IPS-18c (cell line): ENCODE measurements at regions not wholly inside any gene's neighbourhood (a gene's known extent, or its start where the extent isn't known, plus 50 kb on each side); places are given as distances from the start of the nearest gene placed in this dataset.

ENCODE experiments used
- H3K4me3 ChIP-seq: 2 replicates; pipeline ENCODE4 v1.7.0; 2013; ENCODE audit warnings: low read depth, mild to moderate bottlenecking, low read length, moderate library complexity; ENCODE audit not compliant: insufficient read depth
- H3K9me3 ChIP-seq: one replicate; pipeline ENCODE4 v1.6.1; 2013; ENCODE audit warnings: mild to moderate bottlenecking, low read length, moderate library complexity; ENCODE audit not compliant: control insufficient read depth, insufficient read depth

DNA sequence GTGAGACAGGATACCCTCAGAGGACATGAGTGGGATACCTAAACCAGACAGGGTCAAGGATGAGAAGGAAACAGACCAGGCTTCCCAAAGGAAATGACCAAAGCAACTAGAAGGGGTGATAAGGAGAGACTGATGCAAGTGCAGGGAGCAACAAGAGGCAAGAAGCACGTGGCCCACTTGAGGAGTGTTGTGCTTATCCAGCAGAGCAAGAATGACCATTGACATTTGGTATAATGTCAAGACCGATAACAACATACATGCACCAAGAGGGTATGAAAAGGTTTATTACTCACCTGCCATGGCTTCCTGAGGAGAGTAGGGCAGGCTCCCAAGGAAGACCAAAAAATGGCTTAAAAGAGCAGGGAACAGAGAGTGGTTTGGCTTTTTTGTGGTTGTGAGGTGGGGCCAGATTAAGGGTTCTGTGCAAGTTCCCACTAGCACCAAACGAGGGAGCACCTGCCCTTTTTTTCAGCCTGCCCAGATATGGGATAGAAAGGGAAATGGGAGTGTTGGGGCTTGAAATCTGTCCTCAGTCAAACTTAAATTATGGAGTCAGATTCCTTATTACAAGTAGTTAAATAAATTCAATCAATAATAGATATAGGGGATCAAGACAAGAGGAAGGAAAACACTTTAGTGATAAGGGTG lies 513.6 kb downstream of the RASEF start:
- Histone ChIP-seq H3K9me3 (no peaks in the 10 kb centered on the region), H3K4me3 (no peak overlapping the region)

DNA sequence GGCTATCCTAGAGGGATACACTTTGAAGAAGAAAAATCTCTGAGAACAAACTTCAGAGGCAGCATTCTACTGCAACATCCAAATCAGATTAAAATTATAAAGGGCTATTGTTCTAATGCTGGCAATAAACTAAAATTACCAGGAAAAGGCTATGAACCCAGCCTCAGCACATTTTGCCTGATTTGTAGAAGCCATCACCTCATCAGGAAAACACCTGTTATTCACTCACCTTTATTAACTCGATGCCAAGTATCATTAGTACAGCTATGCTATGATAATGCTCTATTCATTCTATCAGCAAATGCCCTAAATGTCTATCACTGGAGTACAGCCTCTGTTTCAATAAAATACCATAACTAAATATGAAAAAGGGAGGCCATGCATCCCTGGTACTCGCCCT lies 510.2 kb downstream of the RASEF start:
- H3K9me3 ChIP-seq: no peaks in the 10 kb centered on the region

DNA sequence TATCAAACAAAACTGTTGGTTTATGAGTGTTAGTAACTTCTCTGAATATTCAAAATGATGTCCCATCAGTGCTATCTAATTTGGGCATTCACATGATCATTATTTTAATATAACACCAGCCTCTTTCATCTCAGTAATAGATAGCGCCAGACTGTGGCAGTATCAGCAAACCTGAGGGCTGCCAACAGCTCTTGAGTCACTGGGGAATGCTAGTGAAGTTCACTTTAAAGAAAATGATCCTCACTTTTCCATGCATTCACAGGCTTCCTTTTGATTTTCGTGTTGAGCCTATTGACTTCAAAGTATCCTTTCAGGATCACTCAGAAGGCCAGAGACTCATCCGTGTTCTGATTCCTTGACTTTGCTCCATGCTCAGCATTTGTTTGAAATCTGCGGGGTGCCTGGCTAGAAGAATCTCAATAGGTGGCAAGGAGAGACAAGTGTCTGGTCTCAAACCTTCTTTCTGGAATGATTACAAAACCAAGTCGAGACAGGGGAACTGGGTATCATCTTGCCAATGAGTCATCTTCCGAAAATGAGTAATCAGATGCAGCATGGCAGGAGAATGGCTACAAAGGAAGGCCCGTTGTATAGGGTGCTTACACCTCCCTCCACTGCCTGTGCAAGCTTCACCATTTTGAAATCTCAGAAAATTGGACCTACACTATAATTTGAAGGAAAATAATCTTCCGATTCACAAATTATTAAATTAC lies 509.1 kb downstream of the RASEF start:
- Histone ChIP-seq H3K9me3 (no peaks in the 10 kb centered on the region), H3K4me3 (no peak overlapping the region)

More for the DNA sequence above, 510.2 kb downstream of the RASEF start:
- H3K4me3 ChIP-seq: no peak overlapping the region

DNA sequence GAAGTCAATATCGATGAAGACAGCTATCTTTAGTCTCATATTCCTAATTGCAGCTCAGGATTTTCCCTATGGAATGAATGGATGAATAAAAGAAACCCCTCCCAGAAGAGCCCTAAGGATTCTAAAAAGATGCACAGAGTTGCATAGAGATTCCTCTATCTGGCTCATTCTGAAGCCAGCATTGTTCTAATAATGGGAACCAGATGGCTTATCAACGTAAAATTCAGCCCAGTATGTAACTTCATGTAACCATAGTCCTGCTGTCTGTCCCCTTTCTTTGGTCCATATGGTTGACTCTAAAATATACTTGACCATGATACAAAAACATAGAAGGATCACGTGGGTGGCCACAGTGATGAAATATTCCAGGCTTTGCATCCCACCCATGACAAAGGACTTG lies 508.6 kb downstream of the RASEF start:
- Histone ChIP-seq H3K9me3 (no peaks in the 10 kb centered on the region), H3K4me3 (no peak overlapping the region)

DNA sequence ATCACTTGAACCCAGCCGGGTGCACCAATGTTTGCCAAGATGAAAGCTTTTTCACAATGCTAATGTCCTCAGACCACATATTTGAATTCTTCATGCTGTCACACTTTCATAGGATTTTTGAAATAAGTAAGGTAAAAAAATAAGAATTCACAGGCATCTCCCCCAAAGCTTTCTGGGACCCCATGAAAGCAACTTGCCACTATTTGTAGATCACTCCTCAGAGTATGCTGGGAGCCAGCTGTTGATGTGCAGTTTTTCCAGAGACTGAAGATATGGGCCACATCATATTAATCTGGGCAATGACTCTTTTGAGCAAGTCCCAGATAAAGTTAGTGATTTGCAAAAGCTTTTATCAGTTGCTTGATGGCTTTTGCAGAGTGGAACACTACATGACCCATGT lies 507.9 kb downstream of the RASEF start:
- no peaks in the 10 kb centered on the region for H3K9me3 ChIP-seq
- no peak overlapping the region for H3K4me3 ChIP-seq

DNA sequence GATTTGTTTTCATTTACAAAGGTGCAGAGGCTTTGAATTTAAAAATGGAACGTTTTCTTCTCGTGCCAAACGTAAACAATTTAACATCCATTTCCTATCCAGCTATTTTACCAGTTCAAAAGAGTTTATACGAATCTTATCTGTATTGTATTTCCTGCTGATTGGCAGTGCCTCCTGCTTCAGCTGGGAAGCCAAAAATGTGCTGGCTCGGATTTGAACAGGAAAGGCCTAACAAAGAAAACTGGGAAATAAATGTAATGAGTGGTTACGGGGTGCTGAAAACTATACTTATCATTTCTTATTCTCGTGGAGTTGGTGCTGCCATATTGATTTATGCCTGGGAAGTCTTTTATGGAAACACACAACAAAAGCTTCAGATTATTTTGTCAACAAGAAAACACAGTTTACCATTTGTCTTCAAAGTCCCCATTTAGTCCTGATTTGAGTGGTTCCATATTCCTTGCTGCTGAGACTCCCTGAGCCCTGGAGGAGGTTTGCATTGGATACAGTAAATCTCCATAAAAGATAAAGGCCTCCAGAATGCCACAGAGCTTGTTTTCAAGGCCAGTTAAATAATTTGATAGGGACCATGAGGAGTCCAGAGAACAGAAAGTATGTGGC lies 507.4 kb downstream of the RASEF start:
- H3K4me3 ChIP-seq: no peak overlapping the region

DNA sequence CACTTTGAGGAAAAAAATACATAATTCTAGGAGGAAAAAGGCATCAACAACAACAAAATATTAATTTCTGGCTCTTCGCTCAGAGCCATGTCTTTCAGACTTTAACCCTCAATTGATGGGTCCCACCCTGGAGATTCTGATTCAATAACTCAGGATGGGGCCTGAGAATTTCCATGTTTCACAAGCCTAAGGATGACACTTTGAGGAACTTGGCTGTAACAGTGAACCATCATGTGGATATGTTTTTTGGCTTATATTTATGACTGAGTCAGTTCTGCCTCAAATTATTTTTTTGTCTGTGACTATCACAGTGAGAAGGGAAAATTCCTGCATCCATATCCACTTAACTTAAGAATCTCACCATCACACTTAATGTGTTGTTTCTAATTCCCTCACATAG lies 504.6 kb downstream of the RASEF start:
- H3K9me3 ChIP-seq: no peaks in the 10 kb centered on the region
- H3K4me3 ChIP-seq: no peak overlapping the region

More for the DNA sequence above, 507.4 kb downstream of the RASEF start:
- no peaks in the 10 kb centered on the region for H3K9me3 ChIP-seq

DNA sequence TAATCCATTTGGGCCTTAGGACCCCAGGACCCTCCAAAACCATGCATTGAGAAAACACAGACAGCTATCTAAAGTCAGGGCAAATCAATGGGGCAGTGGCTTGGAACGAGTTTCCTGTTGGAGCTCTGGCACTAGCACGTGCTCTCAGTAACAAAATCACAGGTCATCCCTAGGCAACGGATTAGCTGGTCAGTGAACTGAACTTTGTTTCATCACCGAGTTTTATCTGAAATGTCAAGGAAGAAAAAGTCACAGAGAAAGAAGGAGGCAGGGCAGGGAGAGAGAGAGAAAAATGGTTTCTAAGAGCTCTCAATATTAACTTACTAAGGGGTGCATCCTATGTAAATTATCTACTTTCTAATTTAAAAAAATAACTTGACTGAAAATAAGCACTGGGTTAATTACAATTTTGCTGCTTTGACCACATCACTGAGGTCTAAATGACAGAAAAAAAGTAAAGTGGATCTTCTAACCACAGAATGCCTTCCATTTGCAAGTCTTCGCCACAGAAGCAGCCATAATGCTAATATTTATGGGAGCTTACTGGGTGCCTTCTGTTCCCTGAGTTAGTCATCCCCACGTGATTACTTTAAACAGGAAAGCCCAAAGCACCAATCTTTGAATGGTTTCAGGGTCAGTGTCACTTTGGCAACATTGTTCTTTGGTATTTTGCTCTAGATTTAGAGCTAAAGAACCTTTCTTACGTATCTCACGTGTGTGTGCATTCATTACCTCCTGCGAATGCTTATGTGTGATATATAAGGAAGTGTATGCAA lies 503.9 kb downstream of the RASEF start:
- no peak overlapping the region for H3K4me3 ChIP-seq

DNA sequence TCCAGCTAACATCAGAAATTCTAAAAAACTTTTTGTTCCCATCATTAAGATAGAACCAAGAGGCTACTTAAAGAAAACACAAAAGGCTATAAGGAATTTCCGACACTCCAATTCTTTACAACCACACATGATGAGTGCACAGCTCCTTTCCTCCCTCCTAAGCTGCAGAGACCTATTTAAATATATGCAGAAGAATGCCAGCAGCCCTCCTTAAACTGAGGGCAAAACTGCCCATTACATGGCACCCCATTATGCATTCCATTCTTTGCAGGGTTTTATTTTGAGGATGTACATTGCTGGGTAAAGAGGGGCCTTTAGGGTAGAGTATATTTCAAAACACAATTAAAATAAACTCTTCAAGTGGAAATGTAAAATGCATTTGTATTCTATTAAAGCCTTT lies 502.9 kb downstream of the RASEF start:
- H3K9me3 ChIP-seq: no peaks in the 10 kb centered on the region
- H3K4me3 ChIP-seq: no peak overlapping the region

More for the DNA sequence above, 503.9 kb downstream of the RASEF start:
- H3K9me3 ChIP-seq: no peaks in the 10 kb centered on the region

DNA sequence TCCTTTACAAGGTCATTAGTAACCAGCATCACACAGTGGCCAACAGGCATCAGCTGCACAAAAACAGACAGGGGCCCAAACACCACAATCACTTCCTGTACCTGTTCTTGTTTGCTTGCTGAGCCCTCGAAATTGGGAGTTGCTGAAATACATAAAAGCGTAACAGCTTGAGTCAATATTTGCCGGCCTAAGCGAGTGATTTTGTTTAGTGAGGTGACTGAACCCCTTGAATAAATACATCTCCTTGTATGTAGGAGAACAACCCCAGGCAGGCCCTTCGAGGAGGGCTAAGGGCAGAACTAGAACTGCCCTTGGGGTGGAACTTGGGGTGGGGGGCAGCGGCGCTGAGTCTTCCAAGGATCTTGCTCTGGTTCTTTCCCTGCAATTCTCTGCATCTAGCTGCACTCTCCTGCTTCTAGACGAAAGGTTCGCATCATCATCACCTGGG lies 502.5 kb downstream of the RASEF start:
- H3K9me3 ChIP-seq: no peaks in the 10 kb centered on the region
- H3K4me3 ChIP-seq: no peak overlapping the region

DNA sequence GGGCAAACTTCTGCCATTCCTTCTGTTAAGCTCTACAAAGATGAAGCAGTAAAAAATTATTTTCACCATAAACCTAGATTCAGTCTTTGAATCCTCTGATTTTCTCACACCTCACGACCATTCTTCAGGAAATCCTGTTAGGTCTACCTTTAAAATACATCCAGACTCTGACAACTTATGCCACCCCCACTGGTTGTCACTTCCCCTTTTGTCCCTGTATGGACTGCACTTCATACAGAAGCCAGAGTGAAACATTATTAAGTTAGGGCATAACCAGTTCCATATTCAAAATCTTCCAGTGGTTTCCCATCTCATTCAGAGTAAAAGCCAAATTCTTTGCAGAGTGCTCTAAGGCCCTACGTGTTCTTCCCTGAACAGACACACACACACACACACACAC lies 499.8 kb downstream of the RASEF start:
- Histone ChIP-seq H3K4me3 (no peak overlapping the region), H3K9me3 (no peaks in the 10 kb centered on the region)

DNA sequence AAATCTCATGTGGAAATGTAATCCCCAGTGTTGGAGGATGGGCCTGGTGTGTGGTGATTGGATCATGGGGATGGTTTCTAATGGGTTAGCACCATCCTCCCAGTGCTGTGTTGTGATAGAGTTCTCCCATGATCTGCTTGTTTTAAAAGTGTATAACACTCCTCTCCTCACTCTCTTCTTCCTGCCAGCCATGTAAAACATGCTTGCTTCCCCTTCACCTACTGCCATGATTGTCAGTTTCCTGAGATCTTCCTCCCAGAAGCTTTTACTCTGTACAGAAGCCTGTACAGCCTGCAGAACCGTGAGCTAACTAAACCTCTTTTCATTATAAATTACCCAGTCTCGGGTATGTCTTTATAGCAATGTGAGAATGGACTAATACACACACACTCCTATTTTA lies 499.1 kb downstream of the RASEF start:
- Histone ChIP-seq H3K9me3 (no peaks in the 10 kb centered on the region), H3K4me3 (no peak overlapping the region)

DNA sequence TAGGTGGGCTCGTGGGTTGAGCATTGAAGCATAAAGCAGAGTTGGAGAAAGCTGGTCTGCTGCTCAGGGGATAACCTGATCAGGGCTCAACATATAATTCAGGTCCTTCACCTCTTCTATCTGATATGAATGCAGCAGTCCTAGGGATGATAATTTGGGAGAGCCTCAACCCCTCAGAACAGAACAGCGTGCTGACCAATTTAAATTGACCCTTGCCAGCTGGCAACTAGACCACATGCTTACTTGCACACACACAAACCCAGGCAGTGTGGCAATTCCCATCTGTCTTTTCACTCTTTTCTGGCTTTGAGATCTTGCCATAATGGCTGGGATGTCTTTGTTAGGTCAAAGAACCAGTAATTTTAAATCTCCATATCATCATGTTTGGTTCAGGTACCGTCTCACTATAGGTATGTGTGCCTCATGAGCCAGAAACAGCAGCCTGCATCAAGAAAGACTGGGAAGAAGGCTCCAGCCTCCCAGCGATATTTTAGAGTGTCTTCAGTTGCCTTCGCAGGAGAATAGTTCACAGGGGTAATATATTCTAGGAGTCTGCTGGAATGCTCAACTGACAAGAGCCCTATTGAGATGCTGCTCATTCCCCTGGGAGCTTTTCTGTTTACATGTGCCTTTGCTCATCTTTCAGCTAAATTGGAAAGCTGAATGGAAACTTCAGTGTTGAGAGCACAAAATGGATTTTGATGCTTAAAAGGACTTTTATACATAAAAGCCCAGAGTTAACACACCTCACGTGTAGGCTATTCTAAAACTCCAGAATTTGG lies 497.6 kb downstream of the RASEF start:
- Histone ChIP-seq H3K9me3 (no peaks in the 10 kb centered on the region), H3K4me3 (no peak overlapping the region)

DNA sequence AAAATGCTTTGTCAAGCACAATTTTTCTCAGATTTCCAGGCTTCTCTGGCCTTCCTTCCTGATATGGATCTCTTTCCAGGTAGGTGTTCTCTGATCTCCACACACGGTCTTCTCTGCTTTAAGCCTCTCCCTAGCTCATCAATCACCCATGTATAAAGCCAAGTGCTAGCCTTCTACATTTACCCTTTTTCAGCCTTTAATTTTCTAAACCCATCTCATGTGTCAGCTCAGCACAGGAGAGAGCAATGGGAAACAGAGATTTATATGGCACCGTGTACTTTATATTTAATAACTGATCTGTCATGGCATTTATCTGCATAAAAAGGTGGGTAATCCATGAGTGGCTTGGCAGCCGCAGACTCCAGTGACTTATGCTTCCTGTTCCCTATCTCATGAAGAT lies 495.0 kb downstream of the RASEF start:
- no peaks in the 10 kb centered on the region for H3K9me3 ChIP-seq
- no peak overlapping the region for H3K4me3 ChIP-seq

DNA sequence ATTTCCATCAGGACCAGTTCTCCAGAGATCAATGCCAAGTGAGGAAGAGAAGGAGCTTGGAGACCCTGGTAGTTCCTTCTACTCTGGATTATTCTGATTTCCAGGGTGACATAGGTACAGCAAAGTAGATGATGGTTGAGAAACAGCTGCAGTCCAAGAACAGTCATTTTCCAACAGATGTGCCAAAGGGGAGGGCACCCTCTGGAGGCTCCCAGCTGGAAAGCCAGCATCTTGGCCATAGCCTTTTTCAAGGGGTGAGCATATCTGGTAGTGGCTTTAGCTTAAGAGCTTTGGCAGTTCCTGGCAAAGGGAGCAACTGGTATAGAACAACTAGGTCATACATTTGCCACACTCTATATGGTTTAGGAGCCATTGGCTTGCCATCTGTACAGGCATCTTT lies 492.7 kb downstream of the RASEF start:
- H3K4me3 ChIP-seq: no peak overlapping the region
- no peaks in the 10 kb centered on the region for H3K9me3 ChIP-seq

DNA sequence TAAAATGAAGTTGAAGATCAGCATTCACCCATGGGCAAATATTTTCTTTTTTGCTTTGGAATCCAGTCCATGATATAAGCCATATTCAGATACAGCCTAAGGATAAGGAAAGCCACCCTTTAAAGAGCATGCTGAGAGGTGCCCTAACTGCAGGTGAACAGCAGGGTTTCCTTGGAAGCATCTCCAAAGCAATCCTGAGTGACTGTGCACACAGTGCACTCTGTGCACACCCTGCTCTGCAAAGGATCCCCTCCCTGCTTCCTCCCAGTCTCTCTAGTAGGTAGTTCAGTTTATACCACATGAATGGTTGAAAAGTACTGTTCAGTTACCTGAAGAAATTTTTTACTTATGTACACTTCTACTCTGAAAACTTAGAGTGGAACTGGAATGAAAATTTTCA lies 491.4 kb downstream of the RASEF start:
- Histone ChIP-seq H3K9me3 (no peaks in the 10 kb centered on the region), H3K4me3 (no peak overlapping the region)

DNA sequence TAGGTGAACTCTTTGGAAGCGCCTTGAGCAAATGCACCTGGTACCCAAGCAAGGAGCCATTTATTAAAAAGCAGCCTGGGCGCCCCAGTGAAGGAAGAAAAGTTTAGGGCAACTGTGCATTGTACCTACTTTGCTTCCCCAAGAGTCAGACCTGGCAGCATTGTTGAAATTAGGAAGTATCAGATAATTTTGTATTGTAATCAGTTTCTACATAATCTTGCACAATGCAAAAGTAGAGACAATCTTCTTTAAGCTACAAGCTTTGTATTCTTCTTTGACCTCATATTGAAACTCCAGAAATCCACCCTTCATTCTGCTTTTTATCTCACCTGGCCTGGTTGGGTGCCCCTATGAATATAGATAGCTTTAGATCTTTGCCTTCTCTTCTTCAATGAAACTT lies 490.8 kb downstream of the RASEF start:
- Histone ChIP-seq H3K9me3 (no peaks in the 10 kb centered on the region), H3K4me3 (no peak overlapping the region)
